ENCODE measurements at regions not wholly inside any gene's neighbourhood (a gene's known extent, or its start where the extent isn't known, plus 50 kb on each side); places are given as distances from the start of the nearest gene placed in this dataset.

DNA sequence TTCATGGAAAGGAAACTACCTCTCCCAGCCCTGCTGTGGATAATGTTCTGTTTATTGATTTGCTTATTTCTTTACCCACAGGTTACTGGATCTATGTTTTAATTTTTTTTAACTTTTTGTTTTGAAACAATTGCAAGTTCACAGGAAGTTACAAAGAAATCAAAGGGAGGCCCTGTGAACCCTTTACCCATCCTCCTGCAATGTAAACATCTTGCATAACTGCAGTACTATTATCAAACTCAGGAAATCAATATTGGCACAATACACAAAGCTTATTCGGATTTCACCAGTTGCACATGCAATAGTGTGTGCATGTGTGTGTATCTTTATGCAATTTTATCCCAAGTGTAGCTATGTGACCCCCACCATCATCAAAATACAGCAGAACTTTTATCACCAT, 398.0 kb downstream of the BTBD3 start:
- no peaks in the 10 kb centered on the region for H3K36me3 ChIP-seq (ENCODE audit: control insufficient read depth in 2 of 2, insufficient read depth in 1 of 2, low read length in 2 of 2)
- no peak overlapping the region for H3K4me3 ChIP-seq (ENCODE audit: low read depth, low read length)
- H3K9me3 ChIP-seq (ENCODE audit: control insufficient read depth, insufficient read depth, low read depth, low read length): no peaks in the 10 kb centered on the region
- no peak overlapping the region for H3K27ac ChIP-seq (ENCODE audit: extremely low read depth, low read depth, low read length)
- H3K4me1 ChIP-seq (ENCODE audit: control insufficient read depth, insufficient read depth, low read length): no peaks in the 10 kb centered on the region
- ChIA-PET POLR2A (no interaction called here), CTCF (interaction anchor here (0.5 kb wide), 1 partner anchor 256 kb away, joined by 3 read pairs; no protein-coding TSS in a partner anchor)
- no peak for TF ChIP-seq ZXDB (tag by site-specific recombination; IDR thresholded peaks at IDR 0.05)
- no peak for TF ChIP-seq ZNF274 (IDR thresholded peaks at IDR 0.05; ENCODE audit: low read length)
- no peak for TF ChIP-seq ZNF274 (tag by site-specific recombination; IDR thresholded peaks at IDR 0.05; ENCODE audit: borderline replicate concordance)
- no peak for TF ChIP-seq ZNF837 (tag by site-specific recombination; IDR thresholded peaks at IDR 0.05)
- TF ChIP-seq, protein P1, sequence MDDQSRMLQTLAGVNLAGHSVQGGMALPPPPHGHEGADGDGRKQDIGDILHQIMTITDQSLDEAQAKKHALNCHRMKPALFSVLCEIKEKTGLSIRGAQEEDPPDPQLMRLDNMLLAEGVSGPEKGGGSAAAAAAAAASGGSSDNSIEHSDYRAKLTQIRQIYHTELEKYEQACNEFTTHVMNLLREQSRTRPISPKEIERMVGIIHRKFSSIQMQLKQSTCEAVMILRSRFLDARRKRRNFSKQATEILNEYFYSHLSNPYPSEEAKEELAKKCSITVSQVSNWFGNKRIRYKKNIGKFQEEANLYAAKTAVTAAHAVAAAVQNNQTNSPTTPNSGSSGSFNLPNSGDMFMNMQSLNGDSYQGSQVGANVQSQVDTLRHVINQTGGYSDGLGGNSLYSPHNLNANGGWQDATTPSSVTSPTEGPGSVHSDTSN (CRISPR knock-in tag; IDR thresholded peaks at IDR 0.05): no peak
- TF ChIP-seq ZNF37A (tag by site-specific recombination; IDR thresholded peaks at IDR 0.05): no peak
- TF ChIP-seq HOXC10 (CRISPR knock-in tag; IDR thresholded peaks at IDR 0.05): no peak
- no peak for TF ChIP-seq ZNF843 (tag by site-specific recombination; IDR thresholded peaks at IDR 0.05)
- TF ChIP-seq KLF9 (tag by site-specific recombination; IDR thresholded peaks at IDR 0.05; ENCODE audit: low read depth): no peak
- no peak for TF ChIP-seq ZNF266 (tag by site-specific recombination; IDR thresholded peaks at IDR 0.05; ENCODE audit: low read depth)
- TF ChIP-seq ZNF548 (tag by site-specific recombination; IDR thresholded peaks at IDR 0.05): no peak
- TF ChIP-seq, protein P2, sequence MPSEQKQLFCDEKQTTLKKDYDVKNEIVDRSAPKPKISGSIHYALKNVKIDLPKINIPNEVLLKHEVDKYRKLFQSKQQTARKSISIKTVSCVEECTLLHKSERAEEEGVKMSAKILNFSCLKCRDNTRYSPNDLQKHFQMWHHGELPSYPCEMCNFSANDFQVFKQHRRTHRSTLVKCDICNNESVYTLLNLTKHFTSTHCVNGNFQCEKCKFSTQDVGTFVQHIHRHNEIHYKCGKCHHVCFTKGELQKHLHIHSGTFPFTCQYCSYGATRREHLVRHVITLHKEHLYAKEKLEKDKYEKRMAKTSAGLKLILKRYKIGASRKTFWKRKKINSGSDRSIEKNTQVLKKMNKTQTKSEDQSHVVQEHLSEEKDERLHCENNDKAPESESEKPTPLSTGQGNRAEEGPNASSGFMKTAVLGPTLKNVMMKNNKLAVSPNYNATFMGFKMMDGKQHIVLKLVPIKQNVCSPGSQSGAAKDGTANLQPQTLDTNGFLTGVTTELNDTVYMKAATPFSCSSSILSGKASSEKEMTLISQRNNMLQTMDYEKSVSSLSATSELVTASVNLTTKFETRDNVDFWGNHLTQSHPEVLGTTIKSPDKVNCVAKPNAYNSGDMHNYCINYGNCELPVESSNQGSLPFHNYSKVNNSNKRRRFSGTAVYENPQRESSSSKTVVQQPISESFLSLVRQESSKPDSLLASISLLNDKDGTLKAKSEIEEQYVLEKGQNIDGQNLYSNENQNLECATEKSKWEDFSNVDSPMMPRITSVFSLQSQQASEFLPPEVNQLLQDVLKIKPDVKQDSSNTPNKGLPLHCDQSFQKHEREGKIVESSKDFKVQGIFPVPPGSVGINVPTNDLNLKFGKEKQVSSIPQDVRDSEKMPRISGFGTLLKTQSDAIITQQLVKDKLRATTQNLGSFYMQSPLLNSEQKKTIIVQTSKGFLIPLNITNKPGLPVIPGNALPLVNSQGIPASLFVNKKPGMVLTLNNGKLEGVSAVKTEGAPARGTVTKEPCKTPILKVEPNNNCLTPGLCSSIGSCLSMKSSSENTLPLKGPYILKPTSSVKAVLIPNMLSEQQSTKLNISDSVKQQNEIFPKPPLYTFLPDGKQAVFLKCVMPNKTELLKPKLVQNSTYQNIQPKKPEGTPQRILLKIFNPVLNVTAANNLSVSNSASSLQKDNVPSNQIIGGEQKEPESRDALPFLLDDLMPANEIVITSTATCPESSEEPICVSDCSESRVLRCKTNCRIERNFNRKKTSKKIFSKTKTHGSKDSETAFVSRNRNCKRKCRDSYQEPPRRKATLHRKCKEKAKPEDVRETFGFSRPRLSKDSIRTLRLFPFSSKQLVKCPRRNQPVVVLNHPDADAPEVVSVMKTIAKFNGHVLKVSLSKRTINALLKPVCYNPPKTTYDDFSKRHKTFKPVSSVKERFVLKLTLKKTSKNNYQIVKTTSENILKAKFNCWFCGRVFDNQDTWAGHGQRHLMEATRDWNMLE (tag by site-specific recombination; conservative IDR thresholded peaks at IDR 0.05; ENCODE audit: low read depth): no peak
- TF ChIP-seq, protein P3, sequence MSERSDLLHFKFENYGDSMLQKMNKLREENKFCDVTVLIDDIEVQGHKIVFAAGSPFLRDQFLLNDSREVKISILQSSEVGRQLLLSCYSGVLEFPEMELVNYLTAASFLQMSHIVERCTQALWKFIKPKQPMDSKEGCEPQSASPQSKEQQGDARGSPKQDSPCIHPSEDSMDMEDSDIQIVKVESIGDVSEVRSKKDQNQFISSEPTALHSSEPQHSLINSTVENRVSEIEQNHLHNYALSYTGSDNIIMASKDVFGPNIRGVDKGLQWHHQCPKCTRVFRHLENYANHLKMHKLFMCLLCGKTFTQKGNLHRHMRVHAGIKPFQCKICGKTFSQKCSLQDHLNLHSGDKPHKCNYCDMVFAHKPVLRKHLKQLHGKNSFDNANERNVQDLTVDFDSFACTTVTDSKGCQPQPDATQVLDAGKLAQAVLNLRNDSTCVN (tag by site-specific recombination; optimal IDR thresholded peaks at IDR 0.05): no peak
- no peak for TF ChIP-seq ZNF626 (tag by site-specific recombination; IDR thresholded peaks at IDR 0.05)
- no peak for TF ChIP-seq ZNF76 (tag by site-specific recombination; IDR thresholded peaks at IDR 0.05; ENCODE audit: borderline replicate concordance, low read depth)
- no peak for TF ChIP-seq EGR2 (tag by site-specific recombination; IDR thresholded peaks at IDR 0.05; ENCODE audit: low read depth)
- no peak for TF ChIP-seq GFI1B (tag by site-specific recombination; IDR thresholded peaks at IDR 0.05)

DNA sequence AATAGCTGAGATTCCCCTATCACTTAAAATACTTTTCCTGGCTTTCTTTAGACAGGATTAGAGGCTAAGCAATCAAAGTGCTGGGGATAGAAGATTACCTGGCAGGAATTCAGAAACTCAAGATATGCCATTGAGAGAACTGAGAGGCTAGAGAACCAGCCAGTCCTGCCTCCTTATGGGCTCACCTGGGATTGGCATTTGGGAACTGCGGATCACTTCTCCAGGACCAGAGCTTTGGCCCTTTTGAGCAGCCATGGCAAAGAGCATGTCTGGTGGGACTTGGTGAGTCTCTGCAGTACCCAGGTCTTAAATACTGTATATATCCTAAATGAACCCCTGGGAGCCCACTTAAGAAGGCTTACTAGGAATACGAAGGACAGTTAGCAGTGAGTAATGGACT, 399.1 kb downstream of the BTBD3 start:
- no peaks in the 10 kb centered on the region for H3K4me1 ChIP-seq (ENCODE audit: control insufficient read depth, insufficient read depth, low read length)
- no peak for TF ChIP-seq ZNF138 (tag by site-specific recombination; IDR thresholded peaks at IDR 0.05; ENCODE audit: borderline replicate concordance)
- no peak for TF ChIP-seq ZNF76 (tag by site-specific recombination; IDR thresholded peaks at IDR 0.05; ENCODE audit: borderline replicate concordance, low read depth)
- TF ChIP-seq, protein P4, sequence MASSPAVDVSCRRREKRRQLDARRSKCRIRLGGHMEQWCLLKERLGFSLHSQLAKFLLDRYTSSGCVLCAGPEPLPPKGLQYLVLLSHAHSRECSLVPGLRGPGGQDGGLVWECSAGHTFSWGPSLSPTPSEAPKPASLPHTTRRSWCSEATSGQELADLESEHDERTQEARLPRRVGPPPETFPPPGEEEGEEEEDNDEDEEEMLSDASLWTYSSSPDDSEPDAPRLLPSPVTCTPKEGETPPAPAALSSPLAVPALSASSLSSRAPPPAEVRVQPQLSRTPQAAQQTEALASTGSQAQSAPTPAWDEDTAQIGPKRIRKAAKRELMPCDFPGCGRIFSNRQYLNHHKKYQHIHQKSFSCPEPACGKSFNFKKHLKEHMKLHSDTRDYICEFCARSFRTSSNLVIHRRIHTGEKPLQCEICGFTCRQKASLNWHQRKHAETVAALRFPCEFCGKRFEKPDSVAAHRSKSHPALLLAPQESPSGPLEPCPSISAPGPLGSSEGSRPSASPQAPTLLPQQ (tag by site-specific recombination; IDR thresholded peaks at IDR 0.05): no peak
- TF ChIP-seq ZNF324 (tag by site-specific recombination; IDR thresholded peaks at IDR 0.05): no peak
- no peak for TF ChIP-seq MEIS1 (CRISPR knock-in tag; IDR thresholded peaks at IDR 0.05; ENCODE audit: borderline replicate concordance)
- TF ChIP-seq, protein P5, sequence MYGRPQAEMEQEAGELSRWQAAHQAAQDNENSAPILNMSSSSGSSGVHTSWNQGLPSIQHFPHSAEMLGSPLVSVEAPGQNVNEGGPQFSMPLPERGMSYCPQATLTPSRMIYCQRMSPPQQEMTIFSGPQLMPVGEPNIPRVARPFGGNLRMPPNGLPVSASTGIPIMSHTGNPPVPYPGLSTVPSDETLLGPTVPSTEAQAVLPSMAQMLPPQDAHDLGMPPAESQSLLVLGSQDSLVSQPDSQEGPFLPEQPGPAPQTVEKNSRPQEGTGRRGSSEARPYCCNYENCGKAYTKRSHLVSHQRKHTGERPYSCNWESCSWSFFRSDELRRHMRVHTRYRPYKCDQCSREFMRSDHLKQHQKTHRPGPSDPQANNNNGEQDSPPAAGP (tag by site-specific recombination; IDR thresholded peaks at IDR 0.05): no peak
- TF ChIP-seq ZNF549 (tag by site-specific recombination; IDR thresholded peaks at IDR 0.05): no peak
- no peak for TF ChIP-seq HOXD13 (CRISPR knock-in tag; IDR thresholded peaks at IDR 0.05; ENCODE audit: borderline replicate concordance)
- TF ChIP-seq ZNF302 (tag by site-specific recombination; IDR thresholded peaks at IDR 0.05; ENCODE audit: low read depth): no peak
- TF ChIP-seq, protein P6, sequence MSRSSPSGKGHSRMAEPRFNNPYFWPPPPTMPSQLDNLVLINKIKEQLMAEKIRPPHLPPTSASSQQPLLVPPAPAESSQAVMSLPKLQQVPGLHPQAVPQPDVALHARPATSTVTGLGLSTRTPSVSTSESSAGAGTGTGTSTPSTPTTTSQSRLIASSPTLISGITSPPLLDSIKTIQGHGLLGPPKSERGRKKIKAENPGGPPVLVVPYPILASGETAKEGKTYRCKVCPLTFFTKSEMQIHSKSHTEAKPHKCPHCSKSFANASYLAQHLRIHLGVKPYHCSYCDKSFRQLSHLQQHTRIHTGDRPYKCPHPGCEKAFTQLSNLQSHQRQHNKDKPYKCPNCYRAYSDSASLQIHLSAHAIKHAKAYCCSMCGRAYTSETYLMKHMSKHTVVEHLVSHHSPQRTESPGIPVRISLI (tag by site-specific recombination; IDR thresholded peaks at IDR 0.05): no peak
- H3K4me3 ChIP-seq (ENCODE audit: low read depth, low read length): no peak overlapping the region
- no peaks in the 10 kb centered on the region for H3K36me3 ChIP-seq (ENCODE audit: control insufficient read depth in 2 of 2, insufficient read depth in 1 of 2, low read length in 2 of 2)
- CTCF ChIA-PET: interaction anchor here (0.7 kb wide), 1 partner anchor 26 kb away, joined by 3 read pairs; no protein-coding TSS in a partner anchor
- H3K9me3 ChIP-seq (ENCODE audit: control insufficient read depth, insufficient read depth, low read depth, low read length): no peaks in the 10 kb centered on the region
- POLR2A ChIA-PET: no interaction called here
- no peak overlapping the region for H3K27ac ChIP-seq (ENCODE audit: extremely low read depth, low read depth, low read length)
